DMS79 (cell line): ENCODE measurements at regions not wholly inside any gene's neighbourhood (a gene's known extent, or its start where the extent isn't known, plus 50 kb on each side); places are given as distances from the start of the nearest gene placed in this dataset.

Experiments
- DNase-seq: peaks from one replicate; lab custom pipeline; 2025; lab: John Stamatoyannopoulos, UW

DNA sequence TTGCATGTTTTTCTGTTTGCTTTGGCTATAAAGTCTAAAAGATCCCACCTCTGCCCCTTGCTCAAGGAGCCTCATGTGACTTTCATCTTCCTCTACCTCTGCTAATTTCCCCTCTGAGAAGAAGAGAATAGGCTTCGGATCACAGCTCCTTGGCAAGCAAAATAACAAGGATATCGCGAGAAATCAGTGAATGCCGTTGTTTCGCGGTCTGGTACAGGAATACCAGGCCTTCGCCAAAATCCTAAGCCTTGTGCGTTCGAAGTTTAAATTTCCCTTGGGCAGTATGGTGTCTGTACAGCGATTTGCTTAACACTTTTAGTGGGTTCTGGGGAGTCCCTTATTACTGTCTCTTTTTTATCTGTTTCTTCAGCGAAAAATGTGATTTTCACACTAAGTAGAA is 142.3 kb downstream of the IRF8 start:
- DNase-seq: no peak

DNA sequence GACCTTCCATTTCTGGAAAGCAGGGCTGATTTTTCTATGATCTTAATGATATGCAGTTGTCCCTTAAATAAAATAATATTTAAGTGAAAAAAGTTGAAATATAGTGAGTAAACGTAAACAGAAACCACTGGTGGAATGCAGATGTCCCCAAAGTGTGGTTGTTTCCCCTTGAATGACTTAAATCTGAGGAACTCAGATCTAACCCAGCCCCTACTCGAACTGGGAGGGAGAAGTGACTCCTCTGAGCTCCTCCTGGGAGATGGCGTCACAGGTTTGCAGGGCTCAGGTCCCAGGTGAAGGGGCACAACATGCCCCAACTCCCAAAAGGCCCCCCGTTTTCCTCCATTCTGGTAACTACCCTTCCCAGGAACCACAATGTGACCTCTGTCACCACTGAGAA is 142.8 kb downstream of the IRF8 start:
- DNase-seq: no peak

DNA sequence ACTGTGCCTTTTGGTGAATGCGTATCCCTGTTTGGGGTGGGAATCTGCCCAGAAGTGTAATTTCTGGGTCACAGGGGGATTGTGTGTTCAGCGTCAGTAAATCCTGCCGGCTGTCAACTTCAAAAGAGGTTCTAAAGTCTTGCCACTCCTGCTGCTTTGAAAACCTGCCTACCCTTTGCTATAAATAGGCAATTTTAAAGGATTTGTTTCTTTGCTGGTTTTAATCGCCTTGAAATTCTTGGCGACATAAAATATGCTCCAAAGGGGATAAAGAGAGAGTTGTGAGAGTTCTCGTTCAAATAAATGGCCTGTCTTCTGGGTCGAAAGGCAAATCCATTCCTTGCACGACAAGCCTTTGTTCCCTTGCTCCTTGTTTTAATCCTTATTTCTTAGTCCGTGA is 143.4 kb downstream of the IRF8 start:
- no peak for DNase-seq

DNA sequence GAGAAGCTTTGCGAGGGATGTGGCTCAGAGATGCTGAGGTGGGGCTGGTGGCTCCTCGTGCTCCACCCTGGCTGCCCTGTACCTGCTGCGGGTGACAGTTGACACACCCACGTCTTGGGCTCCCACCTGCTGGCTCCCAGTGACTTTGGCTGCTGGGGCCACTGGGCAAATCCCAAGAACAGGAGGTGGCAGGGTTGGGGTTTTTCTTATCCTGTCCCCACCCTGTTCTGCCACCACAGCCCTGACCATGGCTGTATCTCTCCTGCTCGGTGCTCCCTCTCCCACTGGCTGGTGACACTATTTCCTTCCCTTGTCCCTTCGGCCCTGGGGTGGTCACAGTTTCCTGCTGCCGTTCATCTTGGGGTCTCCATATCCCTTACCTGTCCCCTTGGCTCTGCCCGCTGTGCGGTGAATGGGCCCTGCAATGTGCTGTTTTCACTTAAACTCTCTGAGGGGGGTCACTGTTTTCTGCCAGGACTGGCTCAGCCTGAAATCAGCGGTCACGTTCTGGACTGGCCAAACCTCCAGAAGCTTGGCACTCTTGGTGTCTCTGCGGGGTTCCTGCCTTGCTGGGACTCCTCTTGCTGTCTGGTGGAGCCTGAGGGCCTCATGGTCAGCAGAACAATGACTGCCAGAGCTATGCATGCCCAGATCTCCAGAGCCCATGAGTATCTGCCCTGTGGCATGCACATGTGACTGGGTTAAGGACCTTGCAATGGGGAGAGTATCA is 144.2 kb downstream of the IRF8 start:
- DNase-seq: no peak

DNA sequence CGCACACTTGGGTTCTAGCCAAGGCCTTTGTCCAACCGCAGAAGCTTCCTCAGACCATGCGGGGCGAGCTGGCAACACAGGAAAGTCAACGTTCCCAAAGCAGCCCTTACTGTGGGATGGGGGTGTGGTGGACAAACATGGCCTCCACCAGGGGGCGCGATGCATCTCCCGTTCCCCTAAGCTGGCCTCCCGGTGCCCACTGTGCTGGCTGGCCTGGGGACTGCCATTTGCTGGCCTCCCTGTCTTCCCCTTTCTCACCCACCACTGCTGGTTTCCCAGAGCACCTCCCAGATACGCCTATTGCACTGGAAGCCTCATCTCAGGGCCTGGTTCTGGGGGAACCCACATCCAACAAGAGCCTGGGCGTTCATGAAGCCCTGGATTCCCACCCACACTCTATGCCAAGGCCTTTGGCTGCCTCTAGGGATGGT is 145.3 kb downstream of the IRF8 start:
- no peak for DNase-seq

DNA sequence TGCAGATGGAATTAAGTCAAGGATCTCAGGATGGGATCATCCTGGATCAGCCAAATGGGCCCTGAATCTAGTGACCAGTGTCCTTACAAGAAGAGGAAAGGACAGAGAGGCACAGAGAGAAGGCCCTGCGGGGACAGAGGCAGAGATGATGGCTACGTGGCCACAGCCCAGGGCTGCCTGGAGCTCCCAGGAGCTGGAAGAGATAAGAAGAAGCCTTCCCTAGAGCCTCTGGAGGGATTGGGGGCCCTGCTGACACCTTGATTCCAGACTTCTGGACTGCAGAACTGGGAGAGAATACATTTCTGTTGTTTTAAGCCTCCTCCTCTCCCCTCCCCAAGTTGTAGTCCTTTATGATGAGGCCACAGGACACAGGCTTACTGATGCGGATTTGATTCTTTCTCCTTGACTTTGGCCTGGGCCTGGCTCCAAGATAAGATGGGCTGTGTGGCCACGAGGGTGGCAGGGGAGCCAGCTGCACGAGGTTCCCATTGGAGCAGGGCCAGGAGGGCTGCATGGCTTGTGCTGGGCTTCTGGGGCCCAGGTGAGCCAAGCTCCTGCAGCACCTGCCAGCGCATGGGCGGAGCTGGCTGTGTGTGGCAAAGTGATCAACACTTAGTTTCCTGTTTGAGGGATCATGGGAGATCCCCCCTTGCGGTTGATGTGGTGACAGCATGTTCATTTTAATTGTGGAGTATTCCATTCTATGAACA is 146.1 kb downstream of the IRF8 start:
- peak; percentile 27 for DNase-seq

DNA sequence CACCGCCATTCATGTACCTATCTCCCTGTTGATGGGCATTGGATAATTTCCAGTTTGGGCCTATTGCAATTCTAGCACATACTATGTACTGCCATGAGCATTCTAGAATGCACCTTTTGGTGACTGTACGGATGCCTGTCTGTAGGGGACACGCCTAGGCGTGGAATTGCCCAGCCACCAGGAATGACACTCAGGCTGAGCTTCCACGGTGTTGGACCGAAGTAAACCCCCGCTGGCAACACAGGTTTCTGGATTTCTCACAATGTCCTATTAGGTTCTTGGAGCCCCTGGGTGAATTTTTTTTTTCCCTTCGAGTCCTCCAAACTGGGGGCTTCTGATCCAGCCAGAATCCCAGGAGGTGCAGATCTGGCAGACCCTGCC is 146.6 kb downstream of the IRF8 start:
- DNase-seq: no peak

DNA sequence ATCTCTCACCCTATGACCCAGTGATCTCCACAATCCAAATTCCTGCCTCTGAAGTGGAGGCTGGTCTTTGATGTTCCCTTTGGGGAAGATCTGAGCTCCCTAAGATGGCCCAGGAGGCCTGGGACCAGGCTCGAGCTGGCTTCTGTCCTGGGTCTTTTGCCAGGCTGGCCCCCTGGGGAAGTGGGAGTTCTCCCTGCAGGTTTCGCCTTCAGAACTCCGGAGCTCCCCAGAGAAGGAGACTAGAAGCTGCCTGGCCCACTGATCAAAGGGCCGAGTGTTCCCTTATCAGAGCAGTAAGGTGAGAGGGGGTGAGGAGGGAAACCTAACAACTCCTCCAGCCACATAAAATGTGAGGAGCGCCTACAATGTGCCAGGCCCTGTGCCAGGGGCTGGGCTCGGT is 147.1 kb downstream of the IRF8 start:
- no peak for DNase-seq

DNA sequence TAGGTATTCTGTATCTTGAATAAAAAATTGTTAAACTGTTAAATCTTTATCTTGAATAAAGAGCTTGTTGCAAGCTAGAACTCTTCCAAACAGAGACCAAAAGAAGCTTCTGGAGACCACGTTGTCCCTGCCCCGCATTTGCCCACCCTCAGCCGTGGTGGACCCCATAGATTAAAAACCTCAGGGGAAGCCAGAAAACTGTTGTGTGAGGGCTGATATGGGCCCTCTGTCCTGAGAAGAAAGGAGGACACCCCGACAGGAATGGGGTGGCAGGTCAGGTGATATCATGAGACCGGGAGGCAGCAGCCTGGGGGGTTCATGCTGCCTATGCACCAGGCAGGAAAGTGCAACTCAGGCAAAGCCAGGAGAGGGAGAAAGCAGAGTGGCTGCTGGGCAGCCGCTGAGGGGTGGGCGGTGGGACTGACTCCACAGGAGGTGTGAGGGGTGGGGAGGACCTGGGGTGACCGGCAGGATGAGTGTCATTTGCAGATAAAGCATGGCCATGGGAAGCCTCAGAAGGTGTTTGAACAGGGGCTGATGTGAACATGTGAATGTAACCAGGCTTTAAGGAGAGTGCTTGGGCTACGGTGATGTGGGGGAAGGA is 147.8 kb downstream of the IRF8 start:
- DNase-seq: no peak

DNA sequence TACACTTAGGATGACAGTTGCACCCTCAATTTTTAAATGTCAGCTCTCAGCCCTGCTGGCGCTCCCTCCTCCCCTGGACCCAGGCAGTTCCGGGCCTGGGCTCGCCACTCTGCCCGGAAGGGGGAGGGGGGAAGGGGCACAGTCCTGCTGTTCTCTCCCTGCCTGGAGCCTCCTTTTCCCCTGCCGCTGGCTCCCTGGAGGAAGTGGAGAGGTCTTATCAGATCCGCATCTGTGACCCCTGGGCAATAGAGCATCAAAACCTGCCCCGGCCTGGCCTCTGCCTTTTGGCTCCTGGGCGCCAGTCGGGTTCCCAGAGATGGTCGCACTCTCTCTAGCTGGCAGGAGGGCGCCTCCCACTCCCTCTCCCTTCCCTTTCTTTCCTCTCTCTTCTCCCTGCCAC is 149.3 kb downstream of the IRF8 start:
- DNase-seq: no peak

DNA sequence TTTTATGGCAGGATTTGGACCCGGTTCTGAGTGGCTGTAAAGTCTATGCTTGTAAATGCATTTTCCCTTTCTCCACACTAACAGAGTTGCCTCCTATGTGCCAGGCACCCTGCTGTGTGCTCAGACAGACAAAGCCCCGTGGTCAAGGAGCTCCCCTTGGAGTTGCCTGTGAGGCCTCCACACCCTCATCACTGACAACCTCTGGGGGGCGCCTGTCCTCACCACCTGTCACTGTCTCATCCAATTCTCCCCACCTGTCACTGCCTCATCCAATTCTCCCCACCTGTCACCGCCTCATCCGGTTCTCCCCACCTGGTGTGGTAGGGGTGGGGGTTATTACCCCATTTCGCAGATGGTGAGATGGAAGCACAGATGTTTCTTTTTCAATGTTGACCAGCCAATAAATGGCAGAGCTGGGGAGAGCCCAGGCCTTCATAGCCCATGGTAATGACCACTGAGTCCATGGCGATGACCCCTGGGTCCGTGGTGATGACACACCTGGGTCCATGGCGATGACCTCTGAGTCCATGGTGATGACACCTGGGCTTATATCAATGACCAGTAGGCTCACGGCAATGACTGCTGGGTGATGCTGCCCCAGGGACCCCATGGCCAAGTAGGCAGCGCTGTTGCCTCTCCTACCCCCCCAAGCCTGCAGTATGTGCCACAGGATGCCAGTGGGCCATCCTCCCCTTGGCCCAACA is 150.1 kb downstream of the IRF8 start:
- no peak for DNase-seq

DNA sequence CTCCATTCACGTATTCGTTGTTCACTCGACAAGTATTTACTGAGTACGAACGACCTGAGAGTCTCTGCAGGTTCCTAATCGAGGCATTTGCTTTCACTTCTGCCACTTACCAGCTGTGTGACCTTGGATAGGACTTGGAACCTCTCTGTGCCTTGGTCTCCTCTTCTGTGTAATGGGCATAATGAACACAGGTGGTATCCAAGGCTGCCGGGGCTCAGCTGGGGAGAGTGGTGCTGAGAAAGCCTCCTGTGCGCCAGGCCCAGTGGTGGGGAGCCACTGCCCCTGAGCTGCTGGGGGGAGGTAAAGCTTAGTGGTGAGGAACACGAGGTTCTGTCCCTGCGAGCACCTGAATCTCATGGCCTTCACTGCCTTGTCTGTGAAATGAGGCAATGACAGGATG is 150.7 kb downstream of the IRF8 start:
- no peak for DNase-seq

DNA sequence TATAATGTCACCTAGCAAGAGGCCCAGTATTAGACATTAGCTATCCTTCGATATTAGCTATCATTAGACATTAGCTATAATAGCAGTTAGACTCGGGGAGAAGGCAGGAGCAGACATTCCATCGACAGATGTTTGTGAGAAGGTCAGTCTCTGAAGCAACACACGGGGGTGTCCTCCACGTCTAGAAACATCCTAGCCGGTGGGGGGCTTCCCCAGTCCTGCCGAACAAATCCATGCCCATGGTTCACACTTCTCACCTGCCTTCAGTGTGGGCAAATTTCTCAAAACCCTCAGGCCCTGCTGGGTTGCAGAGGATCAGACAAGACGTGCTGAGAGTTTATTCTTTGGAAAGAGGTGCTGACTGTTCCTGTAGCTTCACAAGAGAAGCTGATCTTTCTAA is 151.1 kb downstream of the IRF8 start:
- no peak for DNase-seq

DNA sequence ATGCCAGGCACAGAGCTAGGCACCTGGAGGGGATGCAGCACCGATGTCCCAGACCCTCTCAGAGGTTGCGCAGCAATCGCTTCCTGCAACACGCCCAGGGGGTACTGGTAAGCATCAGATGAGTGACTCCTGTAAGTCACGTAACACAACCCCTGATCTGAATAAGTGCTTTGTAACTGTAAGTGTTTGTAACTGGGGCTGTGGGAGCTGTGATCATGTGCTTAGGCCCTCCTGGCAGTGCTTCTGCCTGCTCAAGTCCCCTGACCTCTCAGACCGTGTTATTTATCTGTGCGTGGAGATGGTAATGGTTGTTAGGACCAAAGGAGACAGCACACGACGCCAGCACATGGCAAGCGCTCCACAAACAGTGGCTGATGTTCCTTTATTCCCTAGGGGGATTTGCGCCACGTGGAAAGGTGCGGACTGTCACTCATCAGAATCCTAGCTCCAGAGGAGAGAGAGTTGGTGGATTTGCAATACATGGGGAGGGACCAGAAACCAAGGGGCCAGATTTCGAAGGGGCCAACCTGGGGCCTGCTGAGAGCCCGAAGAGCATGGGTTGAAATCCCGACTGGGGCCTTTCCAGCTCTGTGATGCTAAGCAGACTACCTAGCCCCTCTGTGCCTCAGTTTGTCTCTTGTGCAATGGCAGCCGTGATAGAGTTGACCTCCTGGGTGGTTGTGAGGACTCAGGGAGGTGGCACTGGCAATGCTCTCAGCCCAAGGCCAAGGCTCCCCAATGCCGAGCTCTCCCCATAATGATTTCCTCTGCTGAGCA is 151.8 kb downstream of the IRF8 start:
- DNase-seq: no peak

DNA sequence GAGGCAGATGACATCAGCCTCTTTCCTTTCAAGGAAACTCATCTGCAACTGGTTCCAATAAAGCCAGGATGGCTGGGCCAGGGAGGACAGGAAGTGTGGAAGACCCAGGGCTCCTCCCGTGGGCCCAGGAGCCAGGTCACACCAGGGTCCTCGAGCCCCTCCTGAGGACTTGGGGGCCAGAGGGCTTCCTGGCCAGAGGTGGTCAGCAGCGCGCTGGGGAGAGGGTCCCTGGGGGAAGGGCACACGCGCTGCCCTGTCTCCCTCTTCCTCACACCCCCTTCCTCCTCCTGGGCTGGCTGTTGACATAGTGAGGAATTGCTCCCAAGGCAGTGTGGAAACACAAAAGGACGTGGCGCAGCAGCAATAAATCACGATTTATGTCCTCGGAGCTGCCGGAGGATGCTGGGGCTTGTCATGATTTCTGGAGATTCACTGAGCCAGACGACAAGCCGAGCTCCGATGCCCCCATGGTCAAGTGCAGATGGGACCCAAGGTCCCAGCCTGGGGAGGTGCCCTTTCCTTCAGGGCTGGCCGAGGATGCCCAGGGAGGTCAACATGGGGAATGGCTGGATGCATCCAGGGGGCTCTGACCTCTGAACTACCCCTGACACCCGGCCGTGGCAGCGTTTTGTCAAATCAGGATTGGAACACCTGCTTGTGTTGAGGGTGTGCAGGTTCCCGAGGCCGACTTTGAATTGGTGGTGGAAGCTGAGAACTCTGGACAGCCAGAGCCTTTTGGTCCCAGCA is 152.6 kb downstream of the IRF8 start:
- no peak for DNase-seq

DNA sequence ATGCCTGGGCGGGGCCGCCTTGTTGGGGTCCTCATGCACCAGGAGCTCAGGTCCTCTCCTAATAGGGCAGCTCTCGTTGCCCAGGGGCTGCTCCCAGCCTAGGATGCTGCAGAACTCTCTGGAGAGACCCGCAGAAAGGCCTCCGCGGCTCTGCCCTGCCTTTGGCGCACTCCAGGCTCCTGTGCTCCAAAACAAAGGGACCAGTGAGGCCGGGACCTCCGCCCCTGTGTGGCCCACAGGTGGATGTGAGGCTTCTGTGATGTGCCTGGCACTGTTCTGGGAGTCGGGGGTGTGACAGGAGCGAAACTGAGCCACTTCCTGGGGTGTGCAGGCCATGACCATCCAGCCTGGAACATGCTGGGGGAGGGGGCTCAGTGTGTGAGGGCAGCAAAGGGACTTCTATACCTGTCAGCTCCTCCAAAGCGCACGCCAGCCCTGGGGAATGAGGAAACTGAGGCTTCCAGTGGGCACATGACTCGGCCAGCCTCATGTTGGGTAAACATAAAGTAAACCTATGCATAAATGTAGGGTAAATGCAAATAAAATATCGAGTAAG is 153.2 kb downstream of the IRF8 start:
- no peak for DNase-seq

DNA sequence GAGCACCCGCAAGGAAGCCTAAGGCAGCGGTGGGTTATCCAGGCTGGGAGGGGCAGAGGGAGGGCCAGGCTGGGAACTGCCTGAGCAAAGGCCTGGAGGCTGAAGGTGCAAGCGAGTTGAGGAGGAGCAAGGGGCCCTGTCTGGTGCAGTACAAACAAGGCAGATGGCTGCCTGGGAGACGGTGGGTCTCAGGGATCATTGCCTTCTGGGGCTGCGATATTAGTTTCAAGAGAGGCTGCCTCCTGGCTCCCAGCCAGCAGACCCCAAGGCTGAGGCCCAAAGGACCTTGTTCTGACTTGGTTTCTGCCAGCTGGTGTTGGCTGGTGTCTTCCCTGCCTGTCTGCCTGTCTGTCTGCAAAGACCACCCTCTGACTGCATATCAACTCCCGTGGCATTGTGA is 154.0 kb downstream of the IRF8 start:
- no peak for DNase-seq

DNA sequence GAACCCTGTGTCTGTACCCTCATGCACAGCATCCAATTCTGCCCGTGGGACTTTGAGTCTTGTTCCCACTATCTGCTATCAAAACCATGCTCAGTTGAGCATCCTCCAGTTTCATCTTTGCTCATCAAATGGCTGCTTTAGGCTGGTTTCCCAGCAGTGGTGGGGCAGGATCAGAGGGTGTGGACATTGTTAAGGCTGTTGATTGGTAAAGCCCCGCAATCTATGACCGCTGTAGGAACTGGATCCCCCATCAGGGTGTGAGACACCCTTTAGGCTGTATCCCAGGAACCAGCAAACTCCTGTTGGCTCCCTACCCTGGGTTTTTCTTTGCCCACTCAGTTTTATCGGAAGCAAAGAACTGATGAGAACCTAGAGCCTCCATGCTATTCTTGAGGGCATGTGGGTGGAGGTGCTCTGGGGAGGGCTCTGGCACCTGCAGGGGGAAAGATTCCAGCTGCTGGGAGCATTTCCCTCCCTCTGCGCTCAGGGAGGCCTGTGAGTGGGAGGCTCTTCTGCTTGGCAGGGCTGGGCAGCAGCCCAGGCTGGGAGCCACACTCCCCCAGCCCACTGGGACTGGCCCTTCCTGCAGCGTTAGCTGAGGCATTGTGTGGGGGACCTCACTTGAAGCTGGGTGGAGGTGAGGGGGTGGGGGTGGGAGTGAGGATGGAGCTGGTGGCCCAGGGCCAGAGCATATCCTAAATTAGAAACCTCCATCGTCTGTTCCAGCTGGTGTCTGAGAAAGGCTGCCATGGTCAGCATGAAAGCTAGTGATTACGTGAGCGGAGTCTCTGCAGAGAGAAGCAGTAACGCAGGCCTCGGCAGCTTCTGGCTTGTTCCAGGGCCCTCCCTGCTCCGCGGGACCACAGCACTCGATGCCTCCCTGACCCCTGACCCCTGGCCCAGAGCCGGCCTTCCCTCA is 160.6 kb downstream of the IRF8 start:
- no peak for DNase-seq

DNA sequence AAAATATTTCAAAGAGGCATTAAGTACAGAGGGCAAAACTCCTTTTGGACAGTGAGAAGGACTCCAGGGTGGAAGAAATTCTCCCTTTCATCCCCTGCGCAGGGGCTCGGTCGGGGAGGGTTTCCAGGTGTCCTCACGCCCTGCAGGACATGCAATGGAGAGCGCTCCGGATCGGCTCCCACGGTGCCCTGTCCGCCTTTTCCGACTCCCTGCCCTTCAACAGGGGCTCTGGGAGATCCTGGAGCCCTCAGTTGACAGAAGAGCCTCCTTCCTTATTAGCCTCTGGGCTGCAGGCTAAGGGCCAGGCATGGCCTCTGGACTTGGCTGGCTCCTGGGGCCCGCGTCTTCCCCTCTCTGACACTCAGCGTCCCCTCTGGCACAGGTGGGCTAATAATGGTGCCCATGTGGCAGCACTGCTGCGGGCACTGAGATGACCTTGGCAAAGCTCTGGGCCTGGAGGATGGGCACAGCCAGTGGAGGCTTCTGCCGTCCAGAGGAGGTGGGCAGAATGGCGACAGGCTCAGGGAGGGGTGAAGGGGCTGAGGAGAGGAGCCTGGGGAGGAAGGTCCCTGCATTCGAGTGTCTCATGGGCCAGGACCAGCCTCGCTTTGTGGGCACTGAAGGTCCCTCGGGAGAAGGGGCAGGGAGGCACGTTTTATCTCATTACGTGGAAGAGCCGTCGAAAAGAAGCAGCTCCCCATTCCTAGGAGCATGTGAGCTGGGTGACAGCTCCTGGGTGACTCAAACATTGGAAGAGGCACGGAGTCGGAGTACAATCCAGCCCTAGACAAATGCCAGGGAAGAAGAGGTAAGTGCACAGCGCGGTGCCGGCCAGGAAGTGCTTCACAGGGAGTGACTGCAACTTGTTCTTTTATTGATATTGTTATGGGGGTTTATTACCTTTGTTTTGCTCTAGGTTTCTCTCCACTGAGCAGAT is 161.7 kb downstream of the IRF8 start:
- no peak for DNase-seq
